ENCODE measurements at regions not wholly inside any gene's neighbourhood (a gene's known extent, or its start where the extent isn't known, plus 50 kb on each side); places are given as distances from the start of the nearest gene placed in this dataset.

DNA sequence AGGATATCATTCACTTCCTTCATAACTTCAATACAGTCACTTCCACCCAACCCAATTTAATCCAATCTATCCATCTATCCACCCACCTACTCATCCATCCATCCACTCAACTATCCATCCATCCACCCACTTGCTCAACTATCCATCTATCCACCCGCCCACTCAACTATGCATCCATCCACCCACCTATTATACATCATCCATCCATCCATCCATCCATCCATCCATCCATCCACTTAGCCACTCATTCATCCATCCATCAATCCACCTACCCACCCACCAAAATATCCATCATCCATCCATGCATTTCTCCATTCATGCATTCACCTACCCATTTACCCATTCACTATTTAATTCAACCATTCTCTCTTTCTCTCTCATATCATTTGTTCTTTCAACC is 179.5 kb downstream of the HAPSTR1 start:
- TF ChIP-seq POLR2A (IDR thresholded peaks at IDR 0.05), result no peak
- TF ChIP-seq, protein P1, sequence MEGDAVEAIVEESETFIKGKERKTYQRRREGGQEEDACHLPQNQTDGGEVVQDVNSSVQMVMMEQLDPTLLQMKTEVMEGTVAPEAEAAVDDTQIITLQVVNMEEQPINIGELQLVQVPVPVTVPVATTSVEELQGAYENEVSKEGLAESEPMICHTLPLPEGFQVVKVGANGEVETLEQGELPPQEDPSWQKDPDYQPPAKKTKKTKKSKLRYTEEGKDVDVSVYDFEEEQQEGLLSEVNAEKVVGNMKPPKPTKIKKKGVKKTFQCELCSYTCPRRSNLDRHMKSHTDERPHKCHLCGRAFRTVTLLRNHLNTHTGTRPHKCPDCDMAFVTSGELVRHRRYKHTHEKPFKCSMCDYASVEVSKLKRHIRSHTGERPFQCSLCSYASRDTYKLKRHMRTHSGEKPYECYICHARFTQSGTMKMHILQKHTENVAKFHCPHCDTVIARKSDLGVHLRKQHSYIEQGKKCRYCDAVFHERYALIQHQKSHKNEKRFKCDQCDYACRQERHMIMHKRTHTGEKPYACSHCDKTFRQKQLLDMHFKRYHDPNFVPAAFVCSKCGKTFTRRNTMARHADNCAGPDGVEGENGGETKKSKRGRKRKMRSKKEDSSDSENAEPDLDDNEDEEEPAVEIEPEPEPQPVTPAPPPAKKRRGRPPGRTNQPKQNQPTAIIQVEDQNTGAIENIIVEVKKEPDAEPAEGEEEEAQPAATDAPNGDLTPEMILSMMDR (IDR thresholded peaks at IDR 0.05), result no peak

Data from sigmoid colon (tissue), 3 donors.